HG02852 (cell line): ENCODE measurements at regions not wholly inside any gene's neighbourhood (a gene's known extent, or its start where the extent isn't known, plus 50 kb on each side); places are given as distances from the start of the nearest gene placed in this dataset.

Experiments
- ATAC-seq: cut with Tn5 transposase; IDR thresholded peaks from one replicate; pipeline ENCODE4 v1.9.1; 2021; ENCODE audit warnings: mild to moderate bottlenecking, moderate library complexity; ENCODE audit not compliant: unreplicated experiment

GRCh38 chrX:20637351-20637750 is 370.6 kb upstream of the RPS6KA3 start:
- no peak for ATAC-seq

- no peak for ATAC-seq
Observed at GRCh38 chrX:20633451-20633850, 366.7 kb upstream of the RPS6KA3 start.

- no peak for ATAC-seq
Observed at GRCh38 chrX:20623448-20623847, 356.7 kb upstream of the RPS6KA3 start.

DNA sequence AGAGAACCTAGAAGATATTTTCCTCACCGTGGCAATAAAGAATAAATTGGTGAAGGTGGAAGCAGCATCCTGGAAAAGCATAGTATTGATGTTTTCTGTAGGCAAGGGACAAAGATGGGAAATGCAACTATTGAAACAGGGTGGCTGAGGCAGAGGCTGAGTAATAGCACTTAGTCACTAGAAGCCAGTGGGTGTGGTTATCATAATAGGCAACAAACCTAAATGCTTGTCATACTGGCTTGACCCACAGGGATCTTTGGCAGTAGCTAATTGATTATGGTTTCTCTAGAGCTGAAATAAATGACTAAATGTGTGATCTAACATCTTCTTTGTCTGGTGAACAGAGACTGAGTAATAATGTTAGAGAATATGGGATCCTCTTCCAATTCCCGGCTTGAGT is 353.6 kb upstream of the RPS6KA3 start:
- no peak for ATAC-seq

DNA sequence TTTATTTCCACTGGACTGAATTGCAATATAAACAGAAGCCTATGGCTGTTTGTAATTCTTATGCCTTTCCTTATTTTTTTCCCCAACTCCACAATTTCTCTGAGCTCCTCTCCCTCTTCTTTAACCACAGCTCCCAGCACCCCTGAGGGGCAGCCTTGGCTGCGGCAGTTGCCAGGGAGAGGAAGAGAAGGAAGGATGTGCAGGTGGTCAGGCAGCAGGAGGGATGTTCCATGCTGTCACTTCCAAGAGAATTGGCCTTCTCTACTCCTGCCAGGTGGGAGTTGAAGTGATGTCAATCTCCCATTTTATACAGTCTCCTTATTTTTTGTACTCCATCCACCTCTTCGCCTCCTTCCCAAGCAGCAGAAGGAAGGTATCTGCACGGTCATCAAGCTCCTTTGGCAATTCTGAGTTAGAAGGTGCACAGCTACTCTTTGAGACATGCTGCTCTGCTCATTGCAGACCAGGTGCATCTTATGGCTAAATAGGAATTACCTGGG is 343.3 kb upstream of the RPS6KA3 start:
- no peak for ATAC-seq

GRCh38 chrX:20606831-20607230 is 340.1 kb upstream of the RPS6KA3 start:
- ATAC-seq = no peak

GRCh38 chrX:20596856-20597255 is 330.1 kb upstream of the RPS6KA3 start:
- no peak for ATAC-seq

- ATAC-seq = peak; percentile 66
Observed at GRCh38 chrX:20595928-20596575, 329.3 kb upstream of the RPS6KA3 start.

- ATAC-seq = no peak
Observed at GRCh38 chrX:20594985-20595384, 328.3 kb upstream of the RPS6KA3 start.

GRCh38 chrX:20593836-20594235 is 327.1 kb upstream of the RPS6KA3 start:
- no peak for ATAC-seq

- no peak for ATAC-seq
Observed at GRCh38 chrX:20593402-20593801, 326.7 kb upstream of the RPS6KA3 start.

- no peak for ATAC-seq
Observed at GRCh38 chrX:20591246-20591645, 324.5 kb upstream of the RPS6KA3 start.

DNA sequence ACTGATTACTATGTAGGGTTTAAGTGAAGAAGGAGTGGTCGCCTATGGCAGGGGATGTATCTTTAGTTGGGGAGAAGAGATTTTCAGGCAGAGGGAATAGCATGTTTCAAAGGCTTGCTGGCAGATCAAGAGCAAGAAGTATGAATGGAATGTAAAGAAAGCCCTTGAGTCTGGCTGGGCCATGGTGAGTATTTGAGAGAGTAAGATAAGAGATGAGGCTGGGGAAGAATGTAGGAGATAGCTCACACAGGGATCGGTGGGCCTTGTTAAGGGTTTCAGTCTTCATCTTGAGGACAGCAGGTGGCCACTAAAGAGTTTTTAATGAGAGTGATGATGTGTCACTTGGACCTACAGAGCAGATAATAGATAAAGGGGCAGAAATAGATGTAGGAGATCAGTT is 319.1 kb upstream of the RPS6KA3 start:
- no peak for ATAC-seq

GRCh38 chrX:20571611-20572010 is 304.9 kb upstream of the RPS6KA3 start:
- ATAC-seq = no peak

DNA sequence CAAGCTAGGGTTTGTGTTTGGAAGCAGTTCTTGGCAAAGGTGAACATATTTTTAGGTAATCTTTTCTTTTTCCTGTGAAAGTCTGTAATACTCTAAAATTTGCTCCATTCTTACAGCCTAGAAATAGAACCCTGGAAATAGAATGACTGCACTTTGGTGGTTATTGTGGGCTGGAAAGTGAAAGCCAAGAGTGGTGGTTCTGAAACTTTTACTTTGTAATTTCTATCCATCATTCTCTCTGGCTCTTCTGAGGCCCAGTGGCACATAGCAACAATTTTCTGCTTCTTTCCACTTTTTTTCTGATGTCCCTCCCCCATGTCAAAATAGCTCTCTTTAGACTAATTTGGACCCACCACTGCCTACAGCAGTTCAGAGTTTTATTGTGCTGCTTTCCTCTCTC is 300.4 kb upstream of the RPS6KA3 start:
- peak; percentile 83 for ATAC-seq

DNA sequence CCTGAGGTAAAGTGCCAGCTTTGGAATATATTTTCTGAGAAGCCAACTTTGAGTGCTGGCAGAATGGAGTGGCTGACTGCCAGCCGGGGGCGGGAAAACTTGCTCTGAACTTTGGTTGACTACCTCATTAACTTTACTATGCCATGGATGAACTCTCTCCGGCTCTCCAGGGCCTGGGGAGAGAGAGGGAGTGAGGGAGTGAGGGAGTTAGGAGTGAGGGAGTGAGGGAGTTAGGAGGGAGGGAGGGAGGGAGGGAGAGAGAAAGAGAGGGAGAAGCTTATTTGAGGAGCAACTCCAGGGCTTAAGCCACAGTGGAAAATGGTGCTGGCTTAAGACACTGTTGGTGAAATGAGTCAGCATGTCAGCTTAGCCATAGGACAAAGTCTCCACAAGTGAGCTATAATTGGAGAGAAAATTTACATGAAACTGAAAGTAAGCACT is 280.9 kb upstream of the RPS6KA3 start:
- ATAC-seq = peak; percentile 75

DNA sequence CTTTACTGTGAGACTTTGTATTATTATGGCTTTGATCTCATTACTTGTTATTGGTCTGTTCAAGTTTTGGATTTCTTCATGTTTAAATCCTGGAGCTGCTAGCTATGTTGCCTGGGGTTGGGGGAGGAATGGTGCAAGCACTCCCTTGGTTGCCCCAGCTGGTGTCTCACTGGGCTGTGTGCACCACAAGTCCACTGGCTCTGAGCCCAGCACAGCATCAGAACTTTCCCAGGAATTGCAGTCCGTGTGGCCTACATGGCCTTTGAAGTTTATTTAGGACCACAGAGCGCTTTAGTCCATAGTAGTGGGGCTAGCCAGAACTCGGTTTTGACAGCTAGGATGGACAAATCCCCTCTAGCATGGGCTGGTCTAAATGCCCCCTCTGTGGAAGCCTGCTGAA is 278.8 kb upstream of the RPS6KA3 start:
- ATAC-seq = no peak

GRCh38 chrX:20542072-20542471 is 275.4 kb upstream of the RPS6KA3 start:
- ATAC-seq = no peak

- no peak for ATAC-seq
Observed at GRCh38 chrX:20538974-20539373, 272.3 kb upstream of the RPS6KA3 start.

DNA sequence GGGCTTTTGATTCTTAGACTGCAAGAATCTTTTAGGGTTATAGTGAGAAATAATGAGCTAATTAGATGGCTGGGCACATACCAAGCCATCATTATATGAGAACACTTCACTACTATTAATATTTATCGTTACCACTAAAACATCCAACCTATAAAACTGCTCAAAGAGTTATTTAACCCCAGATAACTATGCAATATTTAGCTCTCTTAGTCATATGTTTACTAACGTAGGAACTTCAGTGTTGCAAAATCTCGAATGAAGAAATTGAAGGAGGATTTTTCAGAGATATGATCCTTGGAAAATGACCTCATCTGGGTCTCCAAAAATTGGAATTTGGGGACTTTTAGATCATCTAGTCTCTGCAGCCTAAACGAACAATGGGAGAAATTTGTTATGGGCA is 265.0 kb upstream of the RPS6KA3 start:
- no peak for ATAC-seq

DNA sequence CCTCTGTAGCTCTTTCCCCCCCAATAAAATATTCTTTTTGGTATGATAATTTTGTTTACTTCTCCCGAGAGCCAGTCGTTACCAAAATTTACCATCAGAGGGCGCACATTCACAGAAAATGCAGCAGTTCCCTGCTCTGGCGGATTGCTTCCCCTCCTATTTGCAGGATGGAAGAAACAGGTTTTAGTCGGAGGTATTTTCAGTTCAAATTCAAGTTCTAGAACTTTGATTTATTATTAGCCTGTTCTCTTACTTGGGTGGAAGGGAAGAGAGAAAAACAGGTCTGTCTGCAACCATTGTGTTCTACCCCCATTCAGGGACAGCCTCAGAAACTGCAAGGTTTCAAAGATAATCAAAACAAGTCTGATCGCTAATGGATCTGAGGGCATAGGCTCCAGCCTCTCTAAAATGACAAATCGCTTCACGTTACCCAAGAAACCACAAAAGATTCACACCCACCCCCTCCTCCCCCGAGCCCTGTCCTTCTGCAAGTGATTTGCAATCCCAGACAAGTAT is 263.8 kb upstream of the RPS6KA3 start:
- peak; percentile 56 for ATAC-seq

GRCh38 chrX:20529711-20530110 is 263.0 kb upstream of the RPS6KA3 start:
- ATAC-seq = no peak

- ATAC-seq = no peak
Observed at GRCh38 chrX:20529301-20529700, 262.6 kb upstream of the RPS6KA3 start.
